Activated naive CD4-positive, alpha-beta T cell (primary cell): ENCODE measurements at regions not wholly inside any gene's neighbourhood (a gene's known extent, or its start where the extent isn't known, plus 50 kb on each side); places are given as distances from the start of the nearest gene placed in this dataset.
"Not testable (repeated sequence)": the region's sequence is repeated elsewhere in the genome, so short reads cannot be mapped to it uniquely, and the experiment has no call there.

Source experiments
- DNase-seq, 4 experiments: peaks; one replicate each; lab custom pipeline; 2025; lab: John Stamatoyannopoulos, UW

DNA sequence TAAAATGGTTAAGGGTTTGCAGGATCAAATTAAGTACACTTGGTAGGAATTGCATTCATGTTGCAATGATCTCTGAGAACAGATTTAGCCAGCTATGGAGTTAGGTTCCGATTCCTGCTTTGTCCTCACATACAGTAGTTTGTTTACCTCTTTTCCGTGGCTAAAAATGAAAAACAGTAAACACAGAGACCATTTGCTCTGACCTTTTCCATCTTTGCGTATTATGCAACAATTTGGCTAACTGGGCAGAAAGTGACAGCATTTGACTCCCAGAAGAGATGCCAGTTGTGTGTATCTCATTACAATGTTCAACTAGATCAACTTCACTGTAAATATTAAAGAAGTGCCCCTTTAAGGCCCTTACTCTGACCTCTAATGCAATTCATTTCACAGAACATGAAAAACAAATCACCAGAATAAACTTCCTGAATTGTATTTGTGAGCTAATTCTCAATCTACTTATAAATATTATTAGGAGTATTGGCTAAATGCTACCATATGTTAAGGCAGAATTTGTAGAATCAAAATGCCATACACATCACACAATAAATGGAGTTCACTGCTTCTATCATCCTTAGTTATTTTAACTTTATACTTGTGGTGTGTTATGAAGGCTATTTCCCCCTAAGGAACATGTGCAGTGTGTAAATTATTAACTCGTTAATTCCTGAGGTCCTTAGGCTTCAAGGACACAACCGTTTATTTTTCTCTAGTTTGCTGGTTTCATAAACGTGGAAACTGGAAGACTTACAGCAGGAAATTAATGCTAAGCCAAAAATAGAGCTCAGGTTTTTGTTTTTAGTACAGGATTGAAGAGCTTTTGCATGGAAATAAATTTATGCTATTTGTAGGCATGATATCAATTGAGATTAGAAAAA is 380.7 kb upstream of the CITED2 start:
- no peak for DNase-seq

DNA sequence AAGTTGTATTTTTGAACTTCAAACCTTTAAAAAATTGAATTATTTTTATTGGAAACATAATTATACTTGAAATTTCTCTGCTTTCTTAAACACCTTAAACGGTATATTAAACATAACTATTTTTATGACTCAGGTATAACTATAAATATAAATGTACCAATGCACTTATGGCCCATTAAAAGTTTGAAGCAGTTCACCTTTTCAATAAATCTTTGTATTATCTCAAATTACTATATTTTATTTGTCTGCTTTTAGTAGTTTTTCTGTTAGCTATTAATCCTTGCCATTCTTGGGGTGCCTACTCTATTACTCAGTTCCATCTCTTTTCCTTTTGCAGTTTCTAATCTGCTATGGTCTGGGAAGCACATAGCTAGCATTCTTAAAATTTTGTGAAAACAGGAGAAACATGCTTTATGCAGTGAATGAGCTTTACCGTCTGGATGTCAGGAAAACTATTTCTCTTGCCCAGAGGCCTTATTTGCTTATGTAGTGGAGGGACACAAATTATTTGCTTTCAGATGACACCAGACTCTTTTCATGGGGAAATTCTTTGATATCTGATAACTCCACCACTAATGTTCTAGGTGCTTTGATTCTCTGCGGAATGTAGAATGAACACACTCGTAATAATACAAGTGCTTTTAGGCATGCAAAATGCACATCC is 378.9 kb upstream of the CITED2 start:
- no peak for DNase-seq

DNA sequence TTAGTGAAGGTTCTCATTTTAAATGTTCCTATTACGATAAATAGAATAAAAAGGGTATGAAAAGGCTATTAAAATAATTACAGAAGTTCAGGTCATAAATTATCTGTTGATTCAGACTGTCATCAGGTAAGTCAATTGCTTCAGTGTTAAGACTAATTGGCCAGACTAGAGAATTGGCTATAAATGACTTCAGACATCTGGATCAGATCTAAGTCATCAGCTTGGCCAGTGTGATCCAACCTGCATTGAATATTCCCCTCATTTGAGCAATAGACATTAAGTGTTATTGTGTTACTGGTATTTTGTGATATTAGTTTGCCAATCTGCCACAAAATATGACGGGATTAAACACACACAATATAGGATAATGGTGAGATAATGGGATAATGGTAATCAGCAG is 377.6 kb upstream of the CITED2 start:
- no peak for DNase-seq

DNA sequence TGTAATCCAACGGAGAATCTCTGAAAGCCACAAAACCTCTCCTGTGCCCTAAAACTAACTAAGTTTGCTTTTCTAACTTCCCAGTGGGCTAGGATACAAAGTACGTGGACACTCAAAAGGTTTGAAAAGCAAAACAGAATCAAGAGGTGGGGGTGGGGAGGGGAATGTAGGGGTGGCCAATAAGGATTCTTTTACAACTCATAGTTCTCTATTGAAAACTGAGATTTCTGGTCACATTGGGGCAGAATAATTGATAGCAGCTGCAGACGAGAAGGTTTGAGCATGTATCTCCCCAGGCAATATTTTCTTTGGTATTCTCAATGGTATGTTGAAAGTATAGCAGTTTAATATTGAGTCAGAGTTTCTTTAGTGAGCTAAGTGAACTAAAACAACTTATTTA is 376.7 kb upstream of the CITED2 start:
- no peak for DNase-seq

DNA sequence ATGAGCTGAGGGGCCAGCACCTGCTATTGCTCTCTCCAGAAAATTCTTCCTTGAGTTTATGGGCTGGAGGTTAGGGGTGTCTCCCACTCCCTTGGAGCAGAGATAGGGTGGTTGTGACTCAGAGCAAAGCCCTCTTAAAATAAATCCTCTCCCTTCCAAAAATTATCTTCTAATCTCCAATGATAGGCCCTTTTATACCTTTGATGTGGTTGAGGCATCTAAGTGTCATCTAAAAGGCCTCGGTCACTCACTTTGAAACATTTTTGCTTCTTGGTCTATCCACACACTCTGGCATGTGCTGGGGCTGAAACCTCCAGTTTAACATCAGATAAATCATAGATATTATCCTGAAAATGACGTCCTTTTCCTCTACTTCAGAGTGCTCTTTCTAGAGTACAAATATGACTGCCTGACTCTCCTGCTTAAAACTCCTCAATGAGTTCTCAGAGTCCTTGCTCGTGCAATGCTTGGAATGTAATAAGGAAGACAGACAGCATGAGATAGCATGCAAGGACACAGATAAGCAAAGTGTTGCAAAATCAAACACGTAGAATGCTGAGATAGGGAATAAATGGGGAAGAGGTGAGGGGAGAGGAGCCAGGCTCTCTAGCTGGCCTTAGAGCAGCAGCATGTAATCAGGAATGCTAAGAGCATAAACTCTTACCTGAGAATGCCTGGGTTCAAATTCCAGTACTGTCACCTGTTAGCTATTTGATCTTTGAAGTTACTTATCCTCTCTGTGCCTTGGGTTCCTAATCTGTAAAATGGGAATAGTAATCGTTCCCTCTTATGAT is 374.1 kb upstream of the CITED2 start:
- no peak for DNase-seq

DNA sequence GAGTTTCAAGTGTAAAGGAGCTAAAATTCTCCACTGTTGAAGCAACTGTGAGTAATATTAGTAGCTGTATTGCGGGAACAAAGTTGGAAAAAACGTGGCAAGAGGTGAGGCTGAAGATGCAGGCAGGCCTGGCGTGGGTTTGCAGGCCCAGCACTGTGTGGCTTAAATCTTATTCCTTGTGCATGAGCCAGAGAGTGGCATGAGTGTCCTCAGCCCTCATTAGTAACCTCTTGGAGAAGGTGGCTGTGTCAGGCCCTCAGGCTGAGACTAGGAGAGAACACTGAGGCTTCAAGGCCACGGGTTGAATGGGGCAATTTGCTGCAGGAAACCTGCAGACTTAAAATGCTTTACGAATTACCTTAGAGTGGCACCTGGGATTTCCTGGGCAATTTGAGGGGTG is 372.7 kb upstream of the CITED2 start:
- no peak for DNase-seq

DNA sequence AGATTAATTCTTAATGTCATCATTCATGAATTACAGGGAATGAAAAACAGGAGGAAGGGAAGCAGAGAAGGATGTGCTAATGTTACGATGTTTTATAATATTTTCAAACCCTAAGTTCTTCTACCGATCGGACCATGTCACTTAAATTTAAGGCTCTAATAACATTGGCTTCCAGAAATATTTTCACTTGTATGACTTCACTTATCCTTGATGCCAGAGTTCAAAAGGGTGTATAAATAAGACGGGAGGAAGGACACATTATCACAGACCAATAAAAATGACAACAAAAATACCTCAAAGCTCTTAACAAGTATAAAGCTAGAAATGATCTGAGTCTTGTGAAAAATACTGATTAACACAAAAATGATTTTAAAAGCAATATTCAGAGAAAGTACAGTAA is 370.4 kb upstream of the CITED2 start:
- DNase-seq = no peak

DNA sequence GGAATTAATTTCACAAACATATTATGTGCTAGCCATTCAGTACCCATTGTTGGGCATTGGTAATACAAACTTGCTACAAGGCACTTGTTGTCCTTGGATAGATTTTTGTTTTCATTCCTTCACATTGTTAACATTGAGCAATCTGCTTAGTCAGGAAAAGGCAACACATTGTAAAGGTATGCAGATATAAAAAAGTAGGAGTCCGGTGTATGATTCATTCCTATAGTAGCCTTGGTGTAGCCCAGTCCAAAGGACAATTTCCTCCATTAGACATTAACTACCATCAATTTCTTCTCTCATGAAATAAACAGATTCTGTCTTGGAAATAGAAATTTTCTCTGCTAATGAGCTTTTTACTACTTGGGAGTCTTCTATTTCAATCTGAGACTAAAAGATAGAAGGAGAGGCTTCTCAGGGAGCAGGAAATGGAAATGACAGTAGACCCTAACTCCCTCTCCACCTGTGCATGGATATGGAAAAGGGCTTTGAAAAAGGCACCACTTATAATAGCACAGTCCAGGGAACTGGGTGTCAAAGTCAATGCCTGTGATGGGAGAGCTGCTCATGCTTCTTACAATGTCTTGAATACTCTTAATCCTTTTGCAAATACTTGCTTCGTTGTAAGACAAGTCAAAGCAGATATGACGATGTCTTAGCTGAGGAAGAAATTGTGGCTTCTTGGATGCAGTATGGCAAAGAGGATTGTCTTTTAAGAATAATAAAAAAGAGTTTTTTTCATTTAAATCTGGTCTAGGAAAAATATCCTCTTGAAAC is 369.4 kb upstream of the CITED2 start:
- no peak for DNase-seq

DNA sequence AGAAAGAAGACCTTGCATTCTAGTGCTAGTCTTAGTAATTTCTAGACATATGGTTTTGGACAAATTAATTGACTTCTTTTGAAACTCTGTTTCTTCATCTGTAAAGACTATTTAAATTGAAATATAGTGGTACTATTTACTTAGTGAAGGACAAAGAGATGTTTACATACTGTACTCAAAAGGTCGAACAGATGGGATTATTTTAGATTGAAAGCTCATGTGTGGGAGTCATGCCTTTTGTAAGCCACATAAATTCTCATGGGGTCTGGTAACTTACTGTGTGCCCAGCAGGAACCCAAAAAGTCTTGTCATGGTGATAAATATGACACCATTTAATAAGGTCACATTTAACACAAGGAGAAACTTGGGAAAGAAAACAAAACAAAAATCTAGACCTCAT is 368.2 kb upstream of the CITED2 start:
- DNase-seq = no peak

DNA sequence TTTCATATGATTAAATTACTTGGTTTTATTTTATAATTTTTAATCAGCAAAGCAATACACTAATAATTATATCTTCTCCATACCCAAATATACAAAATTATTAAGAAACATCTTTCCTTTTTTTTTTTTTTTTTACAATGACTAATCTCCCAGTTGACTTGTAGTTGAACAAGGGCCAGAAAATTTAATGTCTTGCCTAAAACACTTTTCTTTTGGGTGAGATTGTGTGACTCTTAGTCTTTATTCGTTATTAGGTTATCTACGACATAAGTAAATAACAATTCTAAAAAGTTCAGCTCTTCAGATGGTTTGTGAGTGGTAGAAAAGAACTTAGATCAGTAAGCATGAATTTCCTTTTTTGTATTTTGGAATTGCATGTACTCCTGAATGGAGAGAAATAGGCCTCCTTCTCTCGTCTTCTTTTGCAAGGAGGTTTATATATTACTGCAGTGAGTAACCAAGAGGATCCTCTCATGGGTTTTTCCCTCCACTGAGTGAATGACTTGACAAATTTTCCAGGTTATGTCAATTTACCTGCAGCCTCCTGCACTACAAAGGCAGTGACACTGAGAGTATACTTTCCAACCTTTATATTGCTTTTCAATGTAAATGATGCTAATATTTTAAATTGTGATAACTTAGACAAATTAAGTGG is 364.5 kb upstream of the CITED2 start:
- no peak for DNase-seq

DNA sequence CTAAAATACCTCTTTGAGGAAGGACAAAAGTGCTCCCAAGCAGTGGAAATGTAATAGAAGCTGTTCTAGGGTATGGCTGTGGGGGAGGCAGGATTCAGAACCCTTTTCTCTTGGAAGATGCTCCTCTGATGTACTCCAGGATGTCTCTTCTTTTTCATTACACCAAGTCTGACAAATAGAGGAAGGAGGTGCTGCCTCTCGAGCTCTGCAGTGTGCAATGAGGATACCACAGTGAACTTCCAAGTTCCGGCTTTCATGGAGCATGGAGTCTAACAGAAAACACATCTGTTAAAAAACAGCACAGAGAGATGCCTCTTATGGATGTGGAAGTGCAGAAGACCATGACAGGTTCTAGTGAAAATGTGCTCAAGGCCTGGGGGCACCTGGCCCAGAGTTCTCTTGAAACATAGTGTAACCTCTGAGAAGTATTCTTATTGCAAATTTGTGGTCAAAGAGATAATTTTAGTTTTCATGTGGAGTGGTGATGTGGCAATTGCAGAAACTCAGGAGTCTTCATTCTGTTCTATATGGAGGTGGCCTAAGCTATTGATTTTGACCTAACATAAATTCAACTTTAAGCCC is 362.0 kb upstream of the CITED2 start:
- DNase-seq = no peak

DNA sequence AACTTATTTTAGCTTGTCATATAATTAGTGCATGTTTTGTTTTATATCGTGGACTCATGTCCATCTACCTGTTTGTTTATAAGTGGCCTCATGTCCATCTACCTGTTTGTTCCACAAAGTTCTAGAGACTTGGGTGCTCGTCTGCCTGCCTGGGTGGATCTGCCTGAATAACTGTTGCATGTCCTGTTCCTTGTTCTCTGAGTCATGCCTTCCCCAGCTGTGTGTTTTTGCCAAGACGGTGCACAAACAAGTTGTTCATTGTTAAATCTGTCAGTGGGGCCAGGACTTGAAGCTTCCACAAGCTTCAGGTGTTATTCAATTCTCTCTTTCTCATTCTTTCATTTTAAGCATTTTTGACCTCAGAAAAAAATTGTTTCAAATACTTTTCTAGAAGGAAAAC is 358.0 kb upstream of the CITED2 start:
- DNase-seq = no peak

DNA sequence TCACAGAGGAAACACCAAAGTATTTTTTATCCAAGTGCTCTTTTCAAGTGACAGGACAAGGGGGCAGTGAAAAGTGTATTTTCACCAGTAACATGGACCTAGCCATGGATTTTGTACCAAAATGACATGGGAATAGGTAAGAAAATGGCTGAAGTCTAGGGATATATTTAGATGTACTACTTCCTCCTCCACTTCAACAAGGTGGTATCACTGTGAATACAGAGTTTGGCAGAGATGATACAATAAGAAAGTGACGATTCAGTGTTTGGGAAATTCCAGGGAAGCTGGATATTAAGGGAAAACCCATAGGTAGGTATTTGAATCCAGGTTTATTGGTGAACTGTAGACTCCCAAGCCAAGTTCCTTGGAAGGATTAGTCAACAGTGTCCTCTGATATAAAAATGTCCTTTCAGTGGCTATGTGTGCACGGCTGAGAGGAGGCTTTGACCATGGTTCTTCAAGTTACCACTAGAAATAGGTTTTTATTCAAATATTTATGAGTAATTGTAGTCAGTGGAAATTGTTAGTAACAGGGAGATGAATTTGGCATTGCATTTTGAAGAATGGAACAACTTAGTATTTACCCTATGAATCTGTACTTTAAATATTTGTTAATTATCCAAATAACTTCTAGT is 356.0 kb upstream of the CITED2 start:
- DNase-seq = no peak

DNA sequence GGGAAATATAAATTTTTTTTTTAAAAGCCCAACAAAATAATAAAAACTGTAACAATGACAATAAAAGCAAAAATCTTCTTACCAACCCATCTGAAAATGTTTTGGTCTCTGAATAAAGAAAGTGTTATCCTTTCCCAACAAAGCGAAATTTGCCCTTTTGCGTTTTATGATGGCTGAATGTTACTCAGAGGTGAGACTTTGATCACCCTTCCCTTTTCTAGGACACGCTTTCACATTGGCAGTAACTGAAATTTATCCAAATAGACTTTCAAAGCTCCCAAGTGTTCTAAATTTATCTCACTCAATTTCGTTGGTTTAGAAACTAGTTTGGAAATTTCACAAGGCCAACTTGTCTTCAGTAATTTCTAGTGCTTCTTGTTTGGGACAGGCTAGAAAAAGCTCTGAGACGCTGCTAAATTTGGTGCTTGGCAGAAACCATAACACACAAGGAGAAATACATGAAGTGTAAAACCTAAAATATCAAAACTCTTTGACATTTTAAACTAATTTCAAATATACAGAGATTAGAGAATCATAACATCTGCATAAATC is 354.5 kb upstream of the CITED2 start:
- DNase-seq = no peak

DNA sequence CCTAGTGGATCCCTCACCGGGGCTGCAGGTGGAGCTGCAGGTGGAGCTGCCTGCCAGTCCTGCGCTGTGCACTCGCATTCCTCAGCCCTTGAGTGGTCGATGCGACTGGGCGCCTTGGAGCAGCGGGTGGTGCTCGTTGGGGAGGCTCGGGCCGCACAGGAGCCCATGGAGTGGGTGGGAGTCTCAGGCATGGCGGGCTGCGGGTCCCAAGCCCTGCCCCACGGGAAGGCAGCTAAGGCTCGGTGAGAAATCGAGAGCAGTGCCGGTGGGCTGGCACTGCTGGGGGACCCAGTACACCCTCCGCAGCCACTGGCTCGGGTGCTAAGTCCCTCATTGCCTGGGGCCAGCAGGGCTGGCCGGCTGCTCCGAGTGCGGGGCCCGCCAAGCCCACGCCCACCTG is 351.8 kb upstream of the CITED2 start:
- not testable (repeated sequence) for DNase-seq

DNA sequence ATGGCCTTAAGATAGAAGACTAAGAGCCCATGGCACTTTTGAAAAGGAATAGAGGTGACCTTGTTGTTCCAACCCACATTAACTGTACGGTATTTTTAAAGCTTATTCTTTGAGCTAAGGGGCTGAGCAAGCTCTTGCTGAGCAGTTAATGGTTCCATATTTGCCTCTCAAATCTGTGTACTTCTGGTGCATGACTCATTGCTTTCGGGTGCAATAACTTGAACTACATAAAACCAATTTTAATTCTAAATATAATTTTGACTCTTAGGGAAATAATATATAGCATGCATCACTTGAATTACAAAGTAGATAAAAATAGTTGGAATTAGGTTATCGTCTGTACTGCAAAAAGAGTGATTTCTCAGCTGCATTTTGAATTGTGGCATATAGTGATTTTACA is 348.1 kb upstream of the CITED2 start:
- no peak for DNase-seq

DNA sequence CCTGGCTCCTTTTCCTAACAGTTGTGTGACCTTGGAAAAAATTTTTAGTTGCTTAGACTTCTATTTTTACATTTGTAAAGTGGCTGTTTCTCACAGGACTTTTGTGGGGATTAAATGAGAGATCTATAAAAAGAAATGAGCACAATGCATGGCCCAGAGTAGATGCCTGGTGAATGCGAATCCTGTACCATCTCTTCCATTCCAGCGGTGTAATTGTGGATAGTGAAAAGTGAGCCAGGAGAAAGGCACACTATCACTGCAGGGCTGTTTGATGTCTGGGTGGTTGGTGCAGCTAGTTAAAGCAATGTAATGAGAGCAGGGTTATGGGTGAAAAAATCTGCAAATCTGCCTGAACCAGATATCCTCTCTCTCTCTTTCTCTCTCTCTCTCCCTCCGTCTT is 347.5 kb upstream of the CITED2 start:
- no peak for DNase-seq

DNA sequence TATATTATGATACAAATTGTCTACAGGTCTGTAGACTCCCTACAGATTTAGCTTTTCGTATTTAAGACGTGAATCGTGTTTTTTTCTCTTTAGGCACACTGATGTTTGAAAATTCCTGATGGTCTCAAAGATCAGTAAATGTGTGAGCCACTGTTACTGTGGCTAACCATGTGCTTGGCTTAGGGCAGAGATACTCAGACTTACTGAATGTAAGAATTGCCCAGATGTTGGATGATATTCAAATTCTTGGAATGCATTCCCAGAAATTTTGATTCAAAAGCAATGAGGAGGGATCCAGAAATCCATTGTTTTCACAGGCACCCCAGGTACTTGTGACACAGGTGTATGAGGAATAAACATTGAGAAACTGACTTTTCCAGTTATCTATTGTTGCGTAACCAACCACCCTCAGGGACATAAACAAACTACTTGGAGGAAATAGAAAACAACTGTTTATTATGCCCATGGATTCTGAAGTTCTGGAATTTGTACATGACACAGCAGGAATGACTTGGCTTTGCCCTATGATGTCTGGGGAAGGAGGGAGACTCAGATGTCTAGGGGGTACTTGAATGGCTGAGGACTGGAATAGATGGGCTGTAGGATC is 339.6 kb upstream of the CITED2 start:
- no peak for DNase-seq

DNA sequence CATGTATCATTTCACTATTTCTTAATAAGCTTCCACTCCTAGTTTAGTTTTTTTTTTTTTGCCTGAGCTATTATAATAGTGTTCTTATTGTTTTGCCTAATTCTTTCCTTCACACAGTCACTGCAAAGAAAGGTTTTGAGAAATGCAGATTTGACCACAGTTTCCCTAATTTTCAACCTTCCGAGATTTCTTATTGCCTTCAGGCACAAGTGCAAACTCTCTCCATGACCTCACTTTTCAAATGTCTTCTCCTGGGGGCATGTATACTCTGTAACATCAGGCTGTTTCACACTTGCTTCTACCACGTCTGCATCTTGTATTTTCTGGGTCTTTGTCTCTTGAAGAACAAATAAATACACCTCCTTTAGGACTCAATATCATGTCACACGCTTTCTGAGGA is 339.0 kb upstream of the CITED2 start:
- DNase-seq = no peak

DNA sequence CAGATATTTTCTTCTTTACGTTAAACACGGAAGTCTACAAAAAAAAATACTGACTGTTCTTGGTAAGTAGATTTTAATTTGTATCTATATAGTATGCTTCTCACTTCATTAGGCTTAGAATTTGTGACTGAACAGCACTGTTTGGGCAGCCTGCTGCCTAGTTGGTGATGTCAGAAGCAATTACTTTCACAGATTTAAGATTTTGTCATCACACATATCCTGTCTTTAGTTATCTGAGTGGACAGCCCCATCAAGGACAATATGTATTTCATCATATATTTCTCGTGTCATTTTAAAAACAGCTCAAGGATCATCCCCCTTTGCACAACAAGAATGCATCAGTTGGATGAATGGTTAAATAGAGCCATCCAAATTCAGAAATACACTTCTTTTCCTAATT is 338.4 kb upstream of the CITED2 start:
- DNase-seq = no peak
